GM12875 (cell line): ENCODE measurements at regions not wholly inside any gene's neighbourhood (a gene's known extent, or its start where the extent isn't known, plus 50 kb on each side); places are given as distances from the start of the nearest gene placed in this dataset.
"Not testable (repeated sequence)": the region's sequence is repeated elsewhere in the genome, so short reads cannot be mapped to it uniquely, and the experiment has no call there.

Experiments used
- H3K4me3 ChIP-seq: one replicate; pipeline ENCODE4 v1.5.1; 2011; ENCODE audit warnings: low read depth, low read length, control low read depth
- CTCF ChIP-seq: IDR thresholded peaks from 2 replicates; pipeline ENCODE4 v1.5.1; 2011; ENCODE audit warnings: low read depth, mild to moderate bottlenecking, control low read depth, inconsistent platforms, low read length, moderate library complexity, borderline replicate concordance; ENCODE audit not compliant: insufficient read depth

GRCh38 chr2:100745604-100746003, 74.3 kb upstream of the NPAS2 start:
- H3K4me3 ChIP-seq, result no peak overlapping the region
- TF ChIP-seq CTCF, result no peak

- H3K4me3 ChIP-seq, result no peak overlapping the region
- TF ChIP-seq CTCF, result no peak
These were observed 72.4 kb upstream of the NPAS2 start for GRCh38 chr2:100747551-100747950.

- TF ChIP-seq CTCF, result no peak
- no peak overlapping the region for H3K4me3 ChIP-seq
These were observed 71.8 kb upstream of the NPAS2 start for GRCh38 chr2:100747996-100748615.

GRCh38 chr2:100748673-100749072, 71.3 kb upstream of the NPAS2 start:
- TF ChIP-seq CTCF, result no peak

GRCh38 chr2:100749771-100750542, 70.0 kb upstream of the NPAS2 start:
- H3K4me3 ChIP-seq, result no peak overlapping the region
- TF ChIP-seq CTCF, result no peak

More at GRCh38 chr2:100748673-100749072, 71.3 kb upstream of the NPAS2 start:
- no peak overlapping the region for H3K4me3 ChIP-seq

- not testable (repeated sequence) for H3K4me3 ChIP-seq
These were observed 67.9 kb upstream of the NPAS2 start for GRCh38 chr2:100751871-100752625.

GRCh38 chr2:100752628-100753333, 67.2 kb upstream of the NPAS2 start:
- H3K4me3 ChIP-seq, result no peak overlapping the region
- TF ChIP-seq CTCF, result no peak
